Astrocyte (in vitro differentiated cells and primary cell): ENCODE measurements at regions not wholly inside any gene's neighbourhood (a gene's known extent, or its start where the extent isn't known, plus 50 kb on each side); places are given as distances from the start of the nearest gene placed in this dataset.

Experiments
- DNase-seq: peaks from one replicate; pipeline ENCODE4 v3.0.0-alpha.2; 2010; ENCODE audit warnings: low read depth
- FAIRE-seq: peaks from 2 replicates; lab custom pipeline; 2011; peaks lifted over from hg19 to GRCh38; lab: Jason Lieb, UNC
- H2AFZ ChIP-seq: 2 replicates; pipeline ENCODE4 v1.6.0; 2012; ENCODE audit warnings: low read depth, low read length, inconsistent platforms
- H3K27ac ChIP-seq: 2 replicates; pipeline ENCODE4 v1.5.1; 2011; ENCODE audit warnings: low read depth, low read length, inconsistent platforms
- H3K27me3 ChIP-seq: 2 replicates; pipeline ENCODE4 v1.6.0; 2011; ENCODE audit warnings: low read length, inconsistent platforms; ENCODE audit not compliant: insufficient read depth
- H3K36me3 ChIP-seq: 2 replicates; pipeline ENCODE4 v1.5.1; 2011; ENCODE audit warnings: low read length, inconsistent platforms; ENCODE audit not compliant: insufficient read depth
- H3K4me1 ChIP-seq: 2 replicates; pipeline ENCODE4 v1.5.1; 2011; ENCODE audit warnings: low read length, inconsistent platforms; ENCODE audit not compliant: insufficient read depth
- H3K4me2 ChIP-seq: 2 replicates; pipeline ENCODE4 v1.6.0; 2012; ENCODE audit warnings: low read length, inconsistent platforms
- H3K4me3 ChIP-seq: 2 replicates; pipeline ENCODE4 v1.5.1; 2011; ENCODE audit warnings: low read depth, mild to moderate bottlenecking, low read length, inconsistent platforms; ENCODE audit not compliant: insufficient read depth
- H3K79me2 ChIP-seq: 2 replicates; pipeline ENCODE4 v1.6.0; 2012; ENCODE audit warnings: mild to moderate bottlenecking, low read length, inconsistent platforms; ENCODE audit not compliant: insufficient read depth
- H3K9ac ChIP-seq: 2 replicates; pipeline ENCODE4 v1.6.0; 2012; ENCODE audit warnings: mild to moderate bottlenecking, low read length, inconsistent platforms
- H3K9me3 ChIP-seq: 2 replicates; pipeline ENCODE4 v1.5.1; 2012; ENCODE audit warnings: low read depth, mild to moderate bottlenecking, low read length, inconsistent platforms; ENCODE audit not compliant: insufficient read depth
- H4K20me1 ChIP-seq: 2 replicates; pipeline ENCODE4 v1.6.0; 2012; ENCODE audit warnings: low read length, inconsistent platforms; ENCODE audit not compliant: insufficient read depth
- H3K27ac Mint-ChIP-seq: one replicate; pipeline ENCODE4 v1.8.0; 2021; ENCODE audit warnings: mild to moderate bottlenecking, mixed read lengths; ENCODE audit not compliant: unreplicated experiment
- H3K27me3 Mint-ChIP-seq: one replicate; pipeline ENCODE4 v1.8.0; 2021; ENCODE audit warnings: low read depth, mixed read lengths; ENCODE audit not compliant: unreplicated experiment
- H3K36me3 Mint-ChIP-seq: one replicate; pipeline ENCODE4 v1.8.0; 2021; ENCODE audit warnings: low read depth, mixed read lengths; ENCODE audit not compliant: unreplicated experiment
- H3K4me1 Mint-ChIP-seq: one replicate; pipeline ENCODE4 v1.8.0; 2021; ENCODE audit warnings: low read depth, mixed read lengths; ENCODE audit not compliant: unreplicated experiment
- H3K4me3 Mint-ChIP-seq: one replicate; pipeline ENCODE4 v1.8.0; 2021; ENCODE audit warnings: mild to moderate bottlenecking, moderate library complexity, mixed read lengths; ENCODE audit not compliant: unreplicated experiment
- H3K9me3 Mint-ChIP-seq: one replicate; pipeline ENCODE4 v1.8.0; 2021; ENCODE audit warnings: mild to moderate bottlenecking, mixed read lengths; ENCODE audit not compliant: unreplicated experiment
- EZH2 ChIP-seq: IDR thresholded peaks from 2 replicates; pipeline ENCODE4 v1.6.1; 2012; ENCODE audit warnings: mild to moderate bottlenecking, low read length, inconsistent platforms; ENCODE audit not compliant: insufficient read depth
- TF ChIP-seq, protein P1 (sequence below): IDR thresholded peaks from 2 replicates; pipeline ENCODE4 v1.5.1; 2011; ENCODE audit warnings: low read depth, mild to moderate bottlenecking, inconsistent platforms, low read length, moderate library complexity; ENCODE audit not compliant: insufficient read depth

DNA sequence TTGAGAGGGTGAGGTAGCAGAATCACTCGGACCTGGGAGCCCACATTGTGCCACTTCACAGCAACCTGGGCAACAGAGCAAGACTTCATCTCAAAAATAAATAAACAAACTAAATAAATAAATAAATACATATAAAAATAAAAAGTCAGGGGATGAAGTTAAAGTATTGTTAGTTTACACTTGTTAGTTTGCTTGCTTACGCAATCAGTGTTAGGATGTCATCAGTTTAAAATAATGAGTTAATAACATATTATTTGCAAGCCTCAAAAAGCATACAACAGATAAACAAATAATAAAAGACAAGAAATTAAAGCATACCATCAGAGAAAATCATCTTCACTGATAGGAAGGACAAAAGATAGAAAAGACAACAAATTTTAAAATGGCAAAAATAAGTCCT lies 891.1 kb upstream of the PCDH7 start:
- no peak for FAIRE-seq

DNA sequence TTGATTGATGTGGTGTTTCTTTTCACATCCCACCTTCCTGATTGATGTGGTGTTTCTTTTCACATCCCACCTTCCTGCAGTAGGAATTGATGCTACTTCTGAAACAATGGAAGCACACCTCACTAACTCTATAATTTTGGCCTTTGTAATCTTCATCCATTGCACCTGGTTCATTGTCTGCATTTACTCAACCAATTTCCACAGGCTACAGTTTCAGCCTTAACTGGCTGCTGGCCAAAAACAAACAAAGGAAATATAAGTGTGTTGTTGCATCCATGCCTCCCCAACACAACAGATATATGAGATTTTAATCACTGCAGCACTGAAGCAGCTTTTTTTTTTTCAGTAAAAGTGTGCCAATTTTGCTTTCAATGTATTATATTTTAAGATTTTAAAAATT lies 867.6 kb upstream of the PCDH7 start:
- peaks cover 2% of the 10 kb centered on the region for H3K9me3 Mint-ChIP-seq
- no peak overlapping the region for H3K4me3 Mint-ChIP-seq
- H3K27me3 Mint-ChIP-seq = no peaks in the 10 kb centered on the region
- Histone ChIP-seq H3K4me3 (no peak overlapping the region), H4K20me1 (no peaks in the 10 kb centered on the region), H3K27me3 (no peaks in the 10 kb centered on the region), H2AFZ (no peak overlapping the region), H3K79me2 (no peaks in the 10 kb centered on the region), H3K9ac (no peak overlapping the region), H3K9me3 (peaks cover 4% of the 10 kb centered on the region), H3K36me3 (no peaks in the 10 kb centered on the region), H3K4me1 (no peaks in the 10 kb centered on the region), H3K27ac (no peak overlapping the region), H3K4me2 (no peak overlapping the region)
- DNase-seq (no peak), FAIRE-seq (no peak)
- no peak overlapping the region for H3K27ac Mint-ChIP-seq
- no peaks in the 10 kb centered on the region for H3K36me3 Mint-ChIP-seq
- TF ChIP-seq, protein P1, sequence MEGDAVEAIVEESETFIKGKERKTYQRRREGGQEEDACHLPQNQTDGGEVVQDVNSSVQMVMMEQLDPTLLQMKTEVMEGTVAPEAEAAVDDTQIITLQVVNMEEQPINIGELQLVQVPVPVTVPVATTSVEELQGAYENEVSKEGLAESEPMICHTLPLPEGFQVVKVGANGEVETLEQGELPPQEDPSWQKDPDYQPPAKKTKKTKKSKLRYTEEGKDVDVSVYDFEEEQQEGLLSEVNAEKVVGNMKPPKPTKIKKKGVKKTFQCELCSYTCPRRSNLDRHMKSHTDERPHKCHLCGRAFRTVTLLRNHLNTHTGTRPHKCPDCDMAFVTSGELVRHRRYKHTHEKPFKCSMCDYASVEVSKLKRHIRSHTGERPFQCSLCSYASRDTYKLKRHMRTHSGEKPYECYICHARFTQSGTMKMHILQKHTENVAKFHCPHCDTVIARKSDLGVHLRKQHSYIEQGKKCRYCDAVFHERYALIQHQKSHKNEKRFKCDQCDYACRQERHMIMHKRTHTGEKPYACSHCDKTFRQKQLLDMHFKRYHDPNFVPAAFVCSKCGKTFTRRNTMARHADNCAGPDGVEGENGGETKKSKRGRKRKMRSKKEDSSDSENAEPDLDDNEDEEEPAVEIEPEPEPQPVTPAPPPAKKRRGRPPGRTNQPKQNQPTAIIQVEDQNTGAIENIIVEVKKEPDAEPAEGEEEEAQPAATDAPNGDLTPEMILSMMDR = no peak
- TF ChIP-seq EZH2 = no peak
- H3K4me1 Mint-ChIP-seq = no peaks in the 10 kb centered on the region

More for the DNA sequence above, 891.1 kb upstream of the PCDH7 start:
- no peak for DNase-seq
- TF ChIP-seq, protein P1 = no peak
- Mint-ChIP-seq H3K27me3 (no peaks in the 10 kb centered on the region), H3K36me3 (no peaks in the 10 kb centered on the region), H3K9me3 (no peaks in the 10 kb centered on the region), H3K4me3 (no peak overlapping the region), H3K4me1 (no peaks in the 10 kb centered on the region), H3K27ac (no peak overlapping the region)
- no peaks in the 10 kb centered on the region for H3K27me3 ChIP-seq
- H3K9me3 ChIP-seq = no peaks in the 10 kb centered on the region
- H3K4me2 ChIP-seq = no peak overlapping the region
- no peak overlapping the region for H3K27ac ChIP-seq
- H3K36me3 ChIP-seq = no peaks in the 10 kb centered on the region
- no peak overlapping the region for H3K4me3 ChIP-seq
- no peak overlapping the region for H3K9ac ChIP-seq
- no peak overlapping the region for H2AFZ ChIP-seq
- H3K79me2 ChIP-seq = no peaks in the 10 kb centered on the region
- H3K4me1 ChIP-seq = no peaks in the 10 kb centered on the region
- no peaks in the 10 kb centered on the region for H4K20me1 ChIP-seq

DNA sequence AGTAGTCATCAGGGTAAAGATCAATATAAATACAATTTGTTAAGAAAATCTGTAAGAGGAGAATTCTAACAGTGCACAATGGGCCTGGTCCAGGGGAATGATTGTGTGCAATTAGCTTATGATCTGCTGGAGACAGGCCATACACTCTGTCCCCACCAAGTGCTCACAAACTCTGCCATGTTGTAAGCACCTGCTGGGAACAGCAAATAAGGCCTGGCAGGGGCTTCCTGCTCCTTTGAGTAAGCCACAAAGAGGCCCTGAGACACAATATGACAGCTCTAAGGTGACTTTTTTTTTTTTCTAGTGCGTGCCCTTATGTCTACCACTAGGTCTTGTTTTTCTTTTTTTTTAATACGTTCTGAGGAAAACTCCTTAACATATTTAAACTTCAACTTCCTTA lies 866.3 kb upstream of the PCDH7 start:
- no peak for FAIRE-seq
- Histone ChIP-seq H3K36me3 (no peaks in the 10 kb centered on the region), H3K27ac (no peak overlapping the region), H3K4me3 (no peak overlapping the region), H4K20me1 (no peaks in the 10 kb centered on the region), H3K79me2 (no peaks in the 10 kb centered on the region), H3K9me3 (peaks cover 5% of the 10 kb centered on the region), H3K27me3 (no peaks in the 10 kb centered on the region), H2AFZ (no peak overlapping the region), H3K9ac (no peak overlapping the region), H3K4me2 (no peak overlapping the region), H3K4me1 (no peaks in the 10 kb centered on the region)
- Mint-ChIP-seq H3K4me1 (no peaks in the 10 kb centered on the region), H3K36me3 (no peaks in the 10 kb centered on the region), H3K9me3 (peaks cover 4% of the 10 kb centered on the region), H3K4me3 (no peak overlapping the region), H3K27me3 (no peaks in the 10 kb centered on the region), H3K27ac (no peak overlapping the region)
- TF ChIP-seq, protein P1 = no peak
- no peak for TF ChIP-seq EZH2
- DNase-seq = no peak
